ENCODE measurements at regions not wholly inside any gene's neighbourhood (a gene's known extent, or its start where the extent isn't known, plus 50 kb on each side); places are given as distances from the start of the nearest gene placed in this dataset.

- intact Hi-C loops (cut with micrococcal nuclease; ENCODE audit: unreplicated experiment) (no loop called here), in situ Hi-C loops (cut with MboI) (no loop called here)
- ChIA-PET SMC1A (ENCODE audit: uncharacterized antibody, unreplicated experiment) (no interaction called here), RAD21 (ENCODE audit: unreplicated experiment) (no interaction called here), CTCF (no interaction called here), POLR2A (no interaction called here)
- no peak overlapping the region for H3K27ac ChIP-seq (ENCODE audit: control insufficient read depth, insufficient read depth)
- no peaks in the 10 kb centered on the region for H3K9me3 ChIP-seq (replicated peaks; ENCODE audit: control insufficient read depth, insufficient read depth, low read length)
- no peak overlapping the region for H2AFZ ChIP-seq (ENCODE audit: control insufficient read depth, low read depth, low read length)
- 2% methylated on average over 2 of the region's 2 CpGs for WGBS (ENCODE audit: insufficient coverage, insufficient replicate concordance, low lambda C conversion rate, missing lambda C conversion rate)
- BruUV-seq (replicated peaks) = no TSS peak
- DNase-seq (ENCODE audit: low read depth, low spot score) (no peak), ATAC-seq (no peak), FAIRE-seq (no peak)
- H3K27me3 ChIP-seq (replicated peaks in 1 of 2; ENCODE audit: control insufficient read depth in 2 of 2, insufficient read depth in 2 of 2, low read length in 1 of 2) = no peaks in the 10 kb centered on the region
- H4K20me1 ChIP-seq (ENCODE audit: control insufficient read depth, insufficient read depth) = no peaks in the 10 kb centered on the region
- no peak overlapping the region for H3K4me3 ChIP-seq
- H3K36me3 ChIP-seq (ENCODE audit: control insufficient read depth in 2 of 2, insufficient read depth in 2 of 2, low read length in 1 of 2) = no peaks in the 10 kb centered on the region
- no peaks in the 10 kb centered on the region for H3K79me2 ChIP-seq (ENCODE audit: control insufficient read depth, insufficient read depth, low read length)
- no peaks in the 10 kb centered on the region for H3K4me1 ChIP-seq (ENCODE audit: control insufficient read depth, insufficient read depth, low read length)
- no peak overlapping the region for H3K9ac ChIP-seq (ENCODE audit: control insufficient read depth, insufficient read depth, low read length)
- no peak overlapping the region for H3K4me2 ChIP-seq (ENCODE audit: control insufficient read depth, insufficient read depth)
- TF ChIP-seq ZNF217 (IDR thresholded peaks at IDR 0.05) = no peak
- no peak for TF ChIP-seq NBN (IDR thresholded peaks at IDR 0.05)
- no peak for TF ChIP-seq ZNF384 (IDR thresholded peaks at IDR 0.05; ENCODE audit: borderline replicate concordance, low read depth, low read length)
- no peak for TF ChIP-seq RUNX3 (IDR thresholded peaks at IDR 0.05; ENCODE audit: low read length)
- TF ChIP-seq SIN3A (IDR thresholded peaks at IDR 0.05; ENCODE audit: low read depth, low read length) = no peak
- no peak for TF ChIP-seq MYB (IDR thresholded peaks at IDR 0.05; ENCODE audit: borderline replicate concordance, low read depth, low read length)
- no peak for TF ChIP-seq GATAD2B (conservative IDR thresholded peaks at IDR 0.05; ENCODE audit: low read depth)
- no peak for TF ChIP-seq PBX3 (IDR thresholded peaks at IDR 0.05; ENCODE audit: insufficient replicate concordance, low read depth, low read length)
- TF ChIP-seq PAX5 (IDR thresholded peaks at IDR 0.05; ENCODE audit: borderline replicate concordance, low read depth, low read length) = no peak
- no peak for TF ChIP-seq IKZF1 (conservative IDR thresholded peaks at IDR 0.05)
- no peak for TF ChIP-seq SREBF1 (IDR thresholded peaks at IDR 0.05; ENCODE audit: low read length)
- no peak for TF ChIP-seq ZBTB11 (CRISPR knock-in tag; IDR thresholded peaks at IDR 0.05)
- no peak for TF ChIP-seq RAD51 (IDR thresholded peaks at IDR 0.05)
- TF ChIP-seq ZBTB4 (CRISPR knock-in tag; IDR thresholded peaks at IDR 0.05) = no peak
- no peak for TF ChIP-seq TCF7 (IDR thresholded peaks at IDR 0.05; ENCODE audit: borderline replicate concordance)
- no peak for TF ChIP-seq CTCF (IDR thresholded peaks at IDR 0.05 in 2 of 3, conservative IDR thresholded peaks at IDR 0.05 in 1 of 3; ENCODE audit: control insufficient read depth in 2 of 3, extremely low read depth in 1 of 3, insufficient read depth in 1 of 3, low read depth in 3 of 3, low read length in 3 of 3)
- no peak for TF ChIP-seq NFYA (IDR thresholded peaks at IDR 0.05; ENCODE audit: borderline replicate concordance, low read depth, low read length)
Measured at GRCh38 chr11:38206663-38207062, 1608.6 kb upstream of the RAG2 start.

Data from GM12878 (cell line).